Epithelial cell of proximal tubule (primary cell): ENCODE measurements at regions not wholly inside any gene's neighbourhood (a gene's known extent, or its start where the extent isn't known, plus 50 kb on each side); places are given as distances from the start of the nearest gene placed in this dataset.

Experiments used
- DNase-seq: peaks from one replicate; pipeline ENCODE4 v3.0.0-alpha.2; 2011; ENCODE audit warnings: low read depth
- H3K4me3 ChIP-seq: 2 replicates; pipeline ENCODE4 v1.5.1; 2011; ENCODE audit warnings: low read depth, mild to moderate bottlenecking, low read length
- CTCF ChIP-seq: conservative IDR thresholded peaks from 2 replicates; pipeline ENCODE4 v1.5.1; 2012; ENCODE audit warnings: low read depth, mild to moderate bottlenecking, low read length

- DNase-seq = no peak
- TF ChIP-seq CTCF = no peak
These were observed 161.4 kb upstream of the TSHZ3 start for GRCh38 chr19:31510635-31511034.

GRCh38 chr19:31511098-31511497, 161.9 kb upstream of the TSHZ3 start:
- no peak overlapping the region for H3K4me3 ChIP-seq
- TF ChIP-seq CTCF = no peak
- no peak for DNase-seq

More at GRCh38 chr19:31510635-31511034, 161.4 kb upstream of the TSHZ3 start:
- no peak overlapping the region for H3K4me3 ChIP-seq

- no peak overlapping the region for H3K4me3 ChIP-seq
- no peak for TF ChIP-seq CTCF
- DNase-seq = no peak
These were observed 162.5 kb upstream of the TSHZ3 start for GRCh38 chr19:31511696-31512095.

- no peak overlapping the region for H3K4me3 ChIP-seq
- no peak for DNase-seq
- TF ChIP-seq CTCF = no peak
These were observed 163.1 kb upstream of the TSHZ3 start for GRCh38 chr19:31512181-31512970.

GRCh38 chr19:31513841-31514240, 164.6 kb upstream of the TSHZ3 start:
- DNase-seq = no peak
- TF ChIP-seq CTCF = no peak
- H3K4me3 ChIP-seq = no peak overlapping the region

GRCh38 chr19:31515931-31516330, 166.7 kb upstream of the TSHZ3 start:
- no peak overlapping the region for H3K4me3 ChIP-seq
- no peak for TF ChIP-seq CTCF
- no peak for DNase-seq

GRCh38 chr19:31516756-31517155, 167.5 kb upstream of the TSHZ3 start:
- no peak for TF ChIP-seq CTCF
- H3K4me3 ChIP-seq = no peak overlapping the region
- DNase-seq = no peak
